Mesothelial cell of epicardium (in vitro differentiated cells): ENCODE measurements at regions not wholly inside any gene's neighbourhood (a gene's known extent, or its start where the extent isn't known, plus 50 kb on each side); places are given as distances from the start of the nearest gene placed in this dataset.

ENCODE experiments used
- DNase-seq, 2 experiments: peaks; one replicate each; pipeline ENCODE4 v3.0.0; 2021; ENCODE audit warnings: low spot score in 2 of 2; ENCODE audit not compliant: unreplicated experiment in 2 of 2
- H3K27ac Mint-ChIP-seq: 2 replicates; pipeline ENCODE4 v1.8.0; 2021; ENCODE audit warnings: mixed read lengths
- H3K27me3 Mint-ChIP-seq: 2 replicates; pipeline ENCODE4 v1.8.0; 2021; ENCODE audit warnings: low read depth, mixed read lengths
- H3K36me3 Mint-ChIP-seq: 2 replicates; pipeline ENCODE4 v1.8.0; 2021; ENCODE audit warnings: mixed read lengths
- H3K4me1 Mint-ChIP-seq: 2 replicates; pipeline ENCODE4 v1.8.0; 2021; ENCODE audit warnings: mixed read lengths
- H3K4me3 Mint-ChIP-seq: 2 replicates; pipeline ENCODE4 v1.8.0; 2021; ENCODE audit warnings: mild to moderate bottlenecking, moderate library complexity, mixed read lengths
- H3K9me3 Mint-ChIP-seq: 2 replicates; pipeline ENCODE4 v1.8.0; 2021; ENCODE audit warnings: mixed read lengths
- TF ChIP-seq, protein P1 (sequence below): fragments of 200-600 bp; sonication (generic); IDR thresholded peaks from one replicate; pipeline ENCODE4 v1.5.0; 2021; ENCODE audit warnings: antibody characterized with exemption; ENCODE audit not compliant: unreplicated experiment

DNA sequence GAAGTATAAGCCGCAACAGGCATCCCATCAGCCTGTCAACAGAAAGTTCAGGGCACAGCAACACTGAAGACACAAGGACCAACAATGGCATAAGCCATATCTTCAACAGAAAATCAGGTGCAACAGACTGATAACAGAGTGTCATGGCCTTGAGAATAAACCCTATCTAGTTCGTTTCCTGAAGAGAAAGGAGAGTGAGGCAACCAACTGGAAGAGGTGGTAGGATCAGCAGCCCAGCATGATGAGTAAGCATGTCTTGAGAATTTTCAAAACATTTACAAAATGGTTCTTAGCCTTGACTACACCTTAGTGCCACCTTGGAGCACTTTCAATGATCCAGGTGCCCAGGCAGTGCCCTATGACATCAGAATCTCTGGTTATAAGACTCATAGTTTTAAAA is 290.2 kb upstream of the SEMA3C start:
- H3K4me3 Mint-ChIP-seq = no peak overlapping the region
- no peak overlapping the region for H3K27ac Mint-ChIP-seq
- H3K27me3 Mint-ChIP-seq = no peaks in the 10 kb centered on the region
- H3K36me3 Mint-ChIP-seq = no peaks in the 10 kb centered on the region
- no peaks in the 10 kb centered on the region for H3K9me3 Mint-ChIP-seq
- TF ChIP-seq, protein P1, sequence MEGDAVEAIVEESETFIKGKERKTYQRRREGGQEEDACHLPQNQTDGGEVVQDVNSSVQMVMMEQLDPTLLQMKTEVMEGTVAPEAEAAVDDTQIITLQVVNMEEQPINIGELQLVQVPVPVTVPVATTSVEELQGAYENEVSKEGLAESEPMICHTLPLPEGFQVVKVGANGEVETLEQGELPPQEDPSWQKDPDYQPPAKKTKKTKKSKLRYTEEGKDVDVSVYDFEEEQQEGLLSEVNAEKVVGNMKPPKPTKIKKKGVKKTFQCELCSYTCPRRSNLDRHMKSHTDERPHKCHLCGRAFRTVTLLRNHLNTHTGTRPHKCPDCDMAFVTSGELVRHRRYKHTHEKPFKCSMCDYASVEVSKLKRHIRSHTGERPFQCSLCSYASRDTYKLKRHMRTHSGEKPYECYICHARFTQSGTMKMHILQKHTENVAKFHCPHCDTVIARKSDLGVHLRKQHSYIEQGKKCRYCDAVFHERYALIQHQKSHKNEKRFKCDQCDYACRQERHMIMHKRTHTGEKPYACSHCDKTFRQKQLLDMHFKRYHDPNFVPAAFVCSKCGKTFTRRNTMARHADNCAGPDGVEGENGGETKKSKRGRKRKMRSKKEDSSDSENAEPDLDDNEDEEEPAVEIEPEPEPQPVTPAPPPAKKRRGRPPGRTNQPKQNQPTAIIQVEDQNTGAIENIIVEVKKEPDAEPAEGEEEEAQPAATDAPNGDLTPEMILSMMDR = no peak
- peaks cover 53% of the 10 kb centered on the region for H3K4me1 Mint-ChIP-seq
- no peak for DNase-seq

DNA sequence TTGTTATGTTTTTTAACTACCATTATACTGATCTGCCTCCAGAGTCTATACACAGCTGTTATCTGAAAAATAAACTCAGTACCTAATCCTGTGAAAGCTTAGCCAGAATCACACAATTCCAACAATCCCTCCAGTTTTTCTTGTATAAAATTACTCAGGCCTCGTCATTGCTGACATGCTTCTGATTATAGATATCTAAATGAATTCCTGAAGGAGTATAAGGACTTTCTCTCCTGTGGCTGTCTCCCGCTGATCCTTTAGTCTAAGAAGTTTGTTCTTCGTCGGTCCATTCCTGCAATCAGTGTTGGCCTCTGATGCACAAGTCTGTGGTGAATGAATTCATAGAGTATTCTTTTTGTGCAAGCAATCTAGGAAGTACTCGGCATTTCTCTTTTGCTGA is 288.9 kb upstream of the SEMA3C start:
- TF ChIP-seq, protein P1 = no peak
- H3K4me3 Mint-ChIP-seq = no peak overlapping the region
- no peaks in the 10 kb centered on the region for H3K27me3 Mint-ChIP-seq
- no peak for DNase-seq
- H3K27ac Mint-ChIP-seq = peak overlapping the region; percentile 52
- no peaks in the 10 kb centered on the region for H3K9me3 Mint-ChIP-seq
- H3K36me3 Mint-ChIP-seq = no peaks in the 10 kb centered on the region
- H3K4me1 Mint-ChIP-seq = peaks cover 53% of the 10 kb centered on the region

DNA sequence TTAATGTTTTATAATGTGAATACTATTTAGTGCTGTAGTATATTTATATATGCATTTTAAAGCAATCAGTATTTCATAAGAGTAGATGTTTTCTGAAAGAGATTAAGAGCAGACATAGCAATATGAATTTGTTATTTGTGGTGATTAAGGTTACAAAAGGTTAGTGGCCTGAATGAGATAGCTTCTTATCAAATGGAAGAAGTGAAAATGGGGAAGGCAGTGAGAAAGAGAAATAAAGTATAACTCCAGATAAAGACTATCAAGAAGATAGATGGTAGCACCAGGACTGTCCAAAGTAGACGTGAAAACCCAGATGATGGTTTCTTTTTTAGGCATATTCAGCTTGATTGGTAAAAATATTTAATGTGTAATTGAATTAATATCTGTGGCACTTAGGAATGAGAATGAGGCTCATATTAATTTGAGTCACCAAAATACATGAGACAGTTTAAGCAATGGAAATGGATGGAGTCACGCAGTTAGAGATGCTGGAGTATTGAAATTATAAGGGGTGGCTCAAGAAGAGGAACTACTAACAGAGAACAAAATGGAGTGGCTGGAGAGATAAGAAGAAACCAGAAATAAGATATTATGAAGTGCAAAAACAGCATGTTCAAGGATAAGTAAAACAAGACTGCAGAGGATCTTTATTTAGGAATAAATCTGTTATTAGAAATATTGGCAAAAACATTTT is 288.0 kb upstream of the SEMA3C start:
- Mint-ChIP-seq H3K4me1 (peaks cover 50% of the 10 kb centered on the region), H3K27me3 (no peaks in the 10 kb centered on the region), H3K9me3 (no peaks in the 10 kb centered on the region), H3K36me3 (no peaks in the 10 kb centered on the region), H3K27ac (peak overlapping the region; percentile 31), H3K4me3 (no peak overlapping the region)
- TF ChIP-seq, protein P1 = no peak
- DNase-seq = no peak

DNA sequence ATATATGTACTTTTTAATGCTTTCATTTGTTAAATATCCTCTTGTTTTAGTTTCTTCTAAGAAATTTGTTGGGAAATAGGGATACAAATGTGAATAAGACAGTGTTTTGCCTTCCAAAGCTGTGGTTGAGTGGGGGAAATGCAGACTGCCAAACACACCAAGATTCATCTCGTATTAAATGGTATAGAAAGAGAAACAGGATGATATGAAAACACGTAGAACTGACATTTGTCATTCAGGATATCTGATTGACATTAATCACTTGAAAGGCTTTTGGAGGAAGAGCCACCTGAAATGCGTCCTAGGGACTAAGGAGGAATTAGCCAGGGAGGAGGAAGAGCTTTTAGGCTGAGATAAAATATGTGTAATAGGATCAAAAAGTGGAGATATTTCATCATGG is 287.4 kb upstream of the SEMA3C start:
- TF ChIP-seq, protein P1 = no peak
- Mint-ChIP-seq H3K4me3 (no peak overlapping the region), H3K36me3 (no peaks in the 10 kb centered on the region), H3K9me3 (peaks cover 1% of the 10 kb centered on the region), H3K4me1 (peaks cover 45% of the 10 kb centered on the region), H3K27me3 (no peaks in the 10 kb centered on the region), H3K27ac (no peak overlapping the region)
- DNase-seq = no peak

DNA sequence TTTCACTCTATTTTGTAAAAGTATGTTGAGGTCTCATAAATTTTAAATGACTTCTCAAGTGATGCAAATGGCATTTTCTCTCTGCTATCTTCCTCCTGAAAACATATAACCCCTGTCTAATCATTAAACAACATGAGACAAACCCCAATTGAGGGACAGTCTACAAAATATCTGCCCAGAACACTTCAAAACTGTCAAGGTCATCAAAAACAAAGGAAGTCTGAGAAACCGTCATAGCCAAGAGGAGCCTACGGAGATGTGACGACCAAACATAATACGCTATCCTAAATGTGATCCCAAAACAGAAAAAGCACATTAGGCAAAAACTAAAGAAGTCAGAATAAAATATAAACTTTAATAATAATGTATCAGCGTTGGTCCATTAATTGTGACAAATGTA is 282.3 kb upstream of the SEMA3C start:
- no peak for DNase-seq
- H3K4me1 Mint-ChIP-seq = peaks cover 2% of the 10 kb centered on the region
- H3K4me3 Mint-ChIP-seq = no peak overlapping the region
- H3K36me3 Mint-ChIP-seq = no peaks in the 10 kb centered on the region
- peaks cover 10% of the 10 kb centered on the region for H3K9me3 Mint-ChIP-seq
- H3K27ac Mint-ChIP-seq = no peak overlapping the region
- TF ChIP-seq, protein P1 = no peak
- H3K27me3 Mint-ChIP-seq = no peaks in the 10 kb centered on the region

DNA sequence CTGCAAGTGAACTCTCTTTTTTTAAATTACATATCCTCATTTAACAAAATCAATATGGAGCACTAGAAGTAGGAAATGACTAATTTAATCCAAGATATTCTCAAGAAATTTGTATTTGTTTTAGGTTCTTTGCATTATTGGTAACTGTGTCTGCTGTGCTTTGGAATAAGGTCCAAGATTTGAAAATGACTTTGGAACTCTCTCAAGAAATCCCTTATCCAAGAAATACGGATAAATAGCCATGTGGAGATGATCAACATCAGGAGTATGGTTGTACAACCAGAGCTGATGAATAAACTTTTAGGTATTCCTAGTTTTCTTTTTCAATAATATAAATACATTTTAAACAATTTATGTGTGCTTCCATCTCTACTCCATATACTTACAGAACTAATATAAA is 279.9 kb upstream of the SEMA3C start:
- Mint-ChIP-seq H3K4me1 (no peaks in the 10 kb centered on the region), H3K27ac (no peak overlapping the region), H3K9me3 (peaks cover 13% of the 10 kb centered on the region), H3K27me3 (no peaks in the 10 kb centered on the region), H3K4me3 (no peak overlapping the region), H3K36me3 (peaks cover 1% of the 10 kb centered on the region)
- no peak for DNase-seq
- TF ChIP-seq, protein P1 = no peak
